Esophagus muscularis mucosa (tissue), 4 donors: ENCODE measurements at regions not wholly inside any gene's neighbourhood (a gene's known extent, or its start where the extent isn't known, plus 50 kb on each side); places are given as distances from the start of the nearest gene placed in this dataset.
"Not testable (repeated sequence)": the region's sequence is repeated elsewhere in the genome, so short reads cannot be mapped to it uniquely, and the experiment has no call there.

ENCODE experiments used
- DNase-seq: peaks from one replicate; pipeline ENCODE4 v3.0.0-alpha.2; 2017; ENCODE audit errors: extremely low spot score
- H3K27ac ChIP-seq, 4 donors: fragments of 200-600 bp; sonication (generic); replicated peaks in 1 of 4; 1 replicate in 3 of 4; 2 replicates in 1 of 4; pipeline ENCODE4 v1.5.1; 2016 to 2019; ENCODE audit warnings: mild to moderate bottlenecking in 1 of 4
- H3K27me3 ChIP-seq, 4 donors: fragments of 200-600 bp; sonication (generic); one replicate each; pipeline versions ENCODE4 v1.5.1 to v1.6.0; 2016 to 2019
- H3K36me3 ChIP-seq, 4 donors: fragments of 200-600 bp; sonication (generic); one replicate each; pipeline ENCODE4 v1.5.1; 2016 to 2019
- H3K4me1 ChIP-seq, 4 donors: fragments of 200-600 bp; sonication (generic); one replicate each; pipeline ENCODE4 v1.5.1; 2016 to 2019
- H3K4me3 ChIP-seq, 4 donors: fragments of 200-600 bp; sonication (generic); 1 replicate in 2 of 4; 2 replicates in 2 of 4; pipeline ENCODE4 v1.5.1; 2016 to 2019; ENCODE audit warnings: mild to moderate bottlenecking in 4 of 4, moderate library complexity in 1 of 4
- H3K9me3 ChIP-seq, 4 donors: fragments of 200-600 bp; sonication (generic); 1 replicate in 3 of 4; 2 replicates in 1 of 4; pipeline ENCODE4 v1.5.1; 2016 to 2019
- CTCF ChIP-seq, 3 experiments: fragments of 200-600 bp in 2 of 3; fragments of 450-650 bp in 1 of 3; sonication (generic) in 2 of 3; IDR thresholded peaks; one replicate each; pipeline ENCODE4 v1.5.1; 2017 to 2019; ENCODE audit warnings: antibody characterized with exemption in 3 of 3, mild to moderate bottlenecking in 2 of 3, moderate library complexity in 1 of 3
- EP300 ChIP-seq: sonication (generic); formaldehyde crosslinking; IDR thresholded peaks from one replicate; pipeline ENCODE4 v1.6.1; 2017; ENCODE audit warnings: antibody characterized with exemption
- POLR2A ChIP-seq: fragments of 450-650 bp; IDR thresholded peaks from one replicate; pipeline ENCODE4 v1.6.1; 2017; ENCODE audit warnings: antibody characterized with exemption, moderate library complexity, mild to moderate bottlenecking, low read depth
- POLR2AphosphoS5 ChIP-seq, 2 donors: sonication (generic); formaldehyde crosslinking; IDR thresholded peaks; one replicate each; pipeline ENCODE4 v1.6.1; 2017; ENCODE audit warnings: antibody characterized with exemption in 2 of 2
- WGBS: methylation state at CpG from one replicate; pipeline ENCODE4 v1.1.5; 2018; 5-methylcytosine and 5-hydroxymethylcytosine counted together
- intact Hi-C: fragments of 100-400 bp; cut with DNase I; formaldehyde crosslinking; loops from one replicate; pipeline ENCODE4 v1.15.1; 2023

- no peak for DNase-seq
- Histone ChIP-seq H3K27ac (no peak overlapping the region), H3K4me1 (peaks cover 0 to 6% (median 0%) of the 10 kb centered on the region in 4 donors), H3K4me3 (no peak overlapping the region), H3K9me3 (no peaks in the 10 kb centered on the region), H3K36me3 (peaks cover 0 to 11% (median 3%) of the 10 kb centered on the region in 4 donors), H3K27me3 (no peaks in the 10 kb centered on the region)
- WGBS = 71% methylated on average over 3 of the region's 3 CpGs
- intact Hi-C loops = no loop called here
- TF ChIP-seq POLR2AphosphoS5 (IDR thresholded peaks at IDR 0.05) (no peak), CTCF (IDR thresholded peaks at IDR 0.05) (no peak), EP300 (no peak), POLR2A (no peak)
Measured at GRCh38 chr7:66460921-66461361, 167.7 kb upstream of the KCTD7 start.

GRCh38 chr7:66461397-66461796 lies 167.3 kb upstream of the KCTD7 start:
- peaks cover 0 to 11% (median 3%) of the 10 kb centered on the region in 4 donors for H3K36me3 ChIP-seq
- intact Hi-C loops, H3K4me3 ChIP-seq, H3K27me3 ChIP-seq, H3K27ac ChIP-seq, DNase-seq, H3K4me1 ChIP-seq, H3K9me3 ChIP-seq: not testable (repeated sequence)
- WGBS = 92% methylated on average over 4 of the region's 4 CpGs

- intact Hi-C loops, H3K9me3 ChIP-seq, H3K27me3 ChIP-seq, H3K4me3 ChIP-seq, DNase-seq, H3K4me1 ChIP-seq, H3K27ac ChIP-seq: not testable (repeated sequence)
- peaks cover 0 to 11% (median 3%) of the 10 kb centered on the region in 4 donors for H3K36me3 ChIP-seq
- WGBS = over 99% methylated on average over 4 of the region's 4 CpGs
Measured at GRCh38 chr7:66462831-66463230, 165.8 kb upstream of the KCTD7 start.

GRCh38 chr7:66464059-66464458 lies 164.6 kb upstream of the KCTD7 start:
- intact Hi-C loops = no loop called here
- Histone ChIP-seq H3K4me1 (peaks cover 0 to 6% (median 0%) of the 10 kb centered on the region in 4 donors), H3K27ac (no peak overlapping the region), H3K36me3 (peaks cover 0 to 11% (median 3%) of the 10 kb centered on the region in 4 donors), H3K4me3 (no peak overlapping the region), H3K27me3 (no peaks in the 10 kb centered on the region), H3K9me3 (no peaks in the 10 kb centered on the region)
- WGBS = 95% methylated on average over 6 of the region's 6 CpGs
- TF ChIP-seq POLR2A (no peak), CTCF (IDR thresholded peaks at IDR 0.05) (no peak), POLR2AphosphoS5 (IDR thresholded peaks at IDR 0.05) (no peak), EP300 (no peak)
- peak; percentile 24 for DNase-seq

- no peak for TF ChIP-seq POLR2AphosphoS5 (IDR thresholded peaks at IDR 0.05)
- TF ChIP-seq POLR2A = no peak
- no peak for TF ChIP-seq EP300
- TF ChIP-seq CTCF (IDR thresholded peaks at IDR 0.05) = no peak
- peaks cover 0 to 11% (median 3%) of the 10 kb centered on the region in 4 donors for H3K36me3 ChIP-seq
- no peaks in the 10 kb centered on the region for H3K9me3 ChIP-seq
- intact Hi-C loops = no loop called here
- 94% methylated on average over 8 of the region's 8 CpGs for WGBS
- no peaks in the 10 kb centered on the region for H3K4me1 ChIP-seq
- no peak overlapping the region for H3K27ac ChIP-seq
- peak; percentile 42 for DNase-seq
- H3K27me3 ChIP-seq = no peaks in the 10 kb centered on the region
- no peak overlapping the region for H3K4me3 ChIP-seq
Measured at GRCh38 chr7:66466081-66466600, 162.5 kb upstream of the KCTD7 start.

- intact Hi-C loops = no loop called here
- Histone ChIP-seq H3K27ac (no peak overlapping the region), H3K4me1 (no peaks in the 10 kb centered on the region), H3K4me3 (no peak overlapping the region), H3K27me3 (no peaks in the 10 kb centered on the region), H3K9me3 (no peaks in the 10 kb centered on the region), H3K36me3 (peaks cover 0 to 11% (median 3%) of the 10 kb centered on the region in 4 donors)
- no peak for TF ChIP-seq POLR2A
- TF ChIP-seq POLR2AphosphoS5 (IDR thresholded peaks at IDR 0.05) = no peak
- TF ChIP-seq EP300 = no peak
- TF ChIP-seq CTCF (IDR thresholded peaks at IDR 0.05) = no peak
- WGBS = 96% methylated on average over 2 of the region's 2 CpGs
- no peak for DNase-seq
Measured at GRCh38 chr7:66467887-66468286, 160.8 kb upstream of the KCTD7 start.

GRCh38 chr7:66473064-66473463 lies 155.6 kb upstream of the KCTD7 start:
- H3K36me3 ChIP-seq = peaks cover 9 to 36% (median 22%) of the 10 kb centered on the region in 4 donors
- H3K27ac ChIP-seq, H3K4me3 ChIP-seq, intact Hi-C loops, H3K27me3 ChIP-seq, H3K9me3 ChIP-seq, DNase-seq, H3K4me1 ChIP-seq: not testable (repeated sequence)
- WGBS = 90% methylated on average over 3 of the region's 3 CpGs
